GM12865 (cell line): ENCODE measurements at regions not wholly inside any gene's neighbourhood (a gene's known extent, or its start where the extent isn't known, plus 50 kb on each side); places are given as distances from the start of the nearest gene placed in this dataset.

Source experiments
- DNase-seq: peaks from one replicate; pipeline ENCODE4 v3.0.0; 2010; ENCODE audit warnings: low read depth
- H3K4me3 ChIP-seq: 2 replicates; pipeline ENCODE4 v1.5.1; 2011; ENCODE audit warnings: mild to moderate bottlenecking, low read depth, low read length, control low read depth
- CTCF ChIP-seq: IDR thresholded peaks from 2 replicates; pipeline ENCODE4 v1.5.1; 2011; ENCODE audit warnings: low read length, control low read depth, low read depth, inconsistent platforms; ENCODE audit not compliant: insufficient read depth; ENCODE audit errors: missing control alignments

- TF ChIP-seq CTCF: no peak
- no peak for DNase-seq
- H3K4me3 ChIP-seq: no peak overlapping the region
Measured at GRCh38 chr17:70230850-70231640, 61.7 kb downstream of the KCNJ2 start.

GRCh38 chr17:70232466-70232865 is 63.1 kb downstream of the KCNJ2 start:
- DNase-seq: no peak

GRCh38 chr17:70235252-70235651 is 65.9 kb downstream of the KCNJ2 start:
- no peak for TF ChIP-seq CTCF
- H3K4me3 ChIP-seq: no peak overlapping the region
- no peak for DNase-seq

More at GRCh38 chr17:70232466-70232865, 63.1 kb downstream of the KCNJ2 start:
- no peak overlapping the region for H3K4me3 ChIP-seq
- TF ChIP-seq CTCF: no peak

- no peak for TF ChIP-seq CTCF
- no peak for DNase-seq
- H3K4me3 ChIP-seq: no peak overlapping the region
Measured at GRCh38 chr17:70238228-70238627, 68.9 kb downstream of the KCNJ2 start.

GRCh38 chr17:70238646-70239045 is 69.3 kb downstream of the KCNJ2 start:
- H3K4me3 ChIP-seq: no peak overlapping the region
- no peak for DNase-seq
- TF ChIP-seq CTCF: no peak

- DNase-seq: no peak
- no peak overlapping the region for H3K4me3 ChIP-seq
- TF ChIP-seq CTCF: no peak
Measured at GRCh38 chr17:70239391-70239826, 70.1 kb downstream of the KCNJ2 start.

GRCh38 chr17:70241071-70241470 is 71.7 kb downstream of the KCNJ2 start:
- no peak overlapping the region for H3K4me3 ChIP-seq
- no peak for DNase-seq
- TF ChIP-seq CTCF: no peak
